IMR-90 (cell line): ENCODE measurements at regions not wholly inside any gene's neighbourhood (a gene's known extent, or its start where the extent isn't known, plus 50 kb on each side); places are given as distances from the start of the nearest gene placed in this dataset.

Source experiments
- BHLHE40 ChIP-seq: fragments of 150-350 bp; IDR thresholded peaks from 2 replicates; pipeline ENCODE4 v1.6.1; 2016; ENCODE audit warnings: mild to moderate bottlenecking, low read depth, low read length
- CEBPB ChIP-seq: IDR thresholded peaks from 2 replicates; pipeline ENCODE4 v1.6.1; 2012; ENCODE audit warnings: low read depth, low read length, improper control_type of control experiment
- CTCF ChIP-seq: conservative IDR thresholded peaks from 2 replicates; pipeline ENCODE4 v1.5.1; 2012; ENCODE audit warnings: mild to moderate bottlenecking, low read depth, low read length, improper control_type of control experiment
- ELK1 ChIP-seq: fragments of 150-350 bp; IDR thresholded peaks from 2 replicates; pipeline ENCODE4 v1.6.1; 2016; ENCODE audit warnings: low read depth, mild to moderate bottlenecking, low read length, moderate library complexity, borderline replicate concordance
- MAFK ChIP-seq: IDR thresholded peaks from 2 replicates; pipeline ENCODE4 v1.6.1; 2012; ENCODE audit warnings: low read depth, low read length, improper control_type of control experiment
- MAZ ChIP-seq: IDR thresholded peaks from 2 replicates; pipeline ENCODE4 v1.6.1; 2012; ENCODE audit warnings: low read depth, mild to moderate bottlenecking, low read length, improper control_type of control experiment, moderate library complexity, borderline replicate concordance
- NFE2L2 ChIP-seq: fragments of 150-350 bp; IDR thresholded peaks from 2 replicates; pipeline ENCODE4 v1.6.1; 2016; ENCODE audit warnings: low read depth, mild to moderate bottlenecking, low read length
- POLR2A ChIP-seq: IDR thresholded peaks from 2 replicates; pipeline ENCODE4 v1.6.1; 2012; ENCODE audit warnings: mild to moderate bottlenecking, low read depth, low read length
- RAD21 ChIP-seq: IDR thresholded peaks from 2 replicates; pipeline ENCODE4 v1.6.1; 2012; ENCODE audit warnings: low read length, improper control_type of control experiment
- RCOR1 ChIP-seq: IDR thresholded peaks from 2 replicates; pipeline ENCODE4 v1.6.1; 2012; ENCODE audit warnings: mild to moderate bottlenecking, low read length, improper control_type of control experiment; ENCODE audit not compliant: insufficient replicate concordance
- RFX5 ChIP-seq: IDR thresholded peaks from 2 replicates; pipeline ENCODE4 v1.8.0; 2012; ENCODE audit warnings: low read depth, mild to moderate bottlenecking, low read length, moderate library complexity
- USF2 ChIP-seq: fragments of 150-350 bp; IDR thresholded peaks from 2 replicates; pipeline ENCODE4 v1.6.1; 2017; ENCODE audit warnings: mild to moderate bottlenecking, antibody characterized with exemption, low read length, low read depth

GRCh38 chr3:28850186-28850585 is 430.7 kb upstream of the RBMS3 start:
- no peak for TF ChIP-seq CTCF
- TF ChIP-seq USF2, result no peak
- no peak for TF ChIP-seq BHLHE40
- no peak for TF ChIP-seq ELK1
- no peak for TF ChIP-seq CEBPB
- TF ChIP-seq POLR2A, result no peak
- TF ChIP-seq MAZ, result no peak
- TF ChIP-seq RCOR1, result no peak
- no peak for TF ChIP-seq RAD21
- no peak for TF ChIP-seq RFX5
- no peak for TF ChIP-seq MAFK
- TF ChIP-seq NFE2L2, result no peak
